ENCODE measurements at regions not wholly inside any gene's neighbourhood (a gene's known extent, or its start where the extent isn't known, plus 50 kb on each side); places are given as distances from the start of the nearest gene placed in this dataset.

GRCh38 chr10:45199205-45199740 is 116.1 kb downstream of the OR13A1 start:
- Histone ChIP-seq H3K36me3 (ENCODE audit: control insufficient read depth, low read length) (no peaks in the 10 kb centered on the region), H4K20me1 (ENCODE audit: control insufficient read depth, insufficient read depth, low read depth, low read length) (no peaks in the 10 kb centered on the region), H3F3A (ENCODE audit: control insufficient read depth, insufficient read depth) (no peaks in the 10 kb centered on the region), H3K27me3 (ENCODE audit: control insufficient read depth, low read length) (0 out of 2 replicates have a peak, but pooled peaks cover 3% of the 10 kb centered on the region), H3K9me2 (replicated peaks; ENCODE audit: control insufficient read depth, low read length) (no peaks in the 10 kb centered on the region), H3K4me2 (ENCODE audit: low read length) (no peak overlapping the region), H3K27ac (ENCODE audit: low read depth, low read length) (no peak overlapping the region), H3K79me2 (ENCODE audit: control insufficient read depth, low read length) (no peaks in the 10 kb centered on the region), H3K4me1 (ENCODE audit: control insufficient read depth, low read length) (no peaks in the 10 kb centered on the region), H3K4me3 (ENCODE audit: low read length) (no peak overlapping the region), H3K9me3 (ENCODE audit: control insufficient read depth, insufficient read depth, low read length) (no peaks in the 10 kb centered on the region)
- no peak for TF ChIP-seq EZH2phosphoT487 (IDR thresholded peaks at IDR 0.05; ENCODE audit: borderline replicate concordance, low read length)
- no peak for TF ChIP-seq CTCF (IDR thresholded peaks at IDR 0.05; ENCODE audit: low read depth, low read length, poor library complexity, severe bottlenecking)

- Histone ChIP-seq H3K4me1 (ENCODE audit: control insufficient read depth, low read length) (no peaks in the 10 kb centered on the region), H3F3A (ENCODE audit: control insufficient read depth, insufficient read depth) (no peaks in the 10 kb centered on the region), H3K9me2 (replicated peaks; ENCODE audit: control insufficient read depth, low read length) (no peaks in the 10 kb centered on the region), H3K9me3 (ENCODE audit: control insufficient read depth, insufficient read depth, low read length) (no peaks in the 10 kb centered on the region), H3K4me2 (ENCODE audit: low read length) (no peak overlapping the region), H3K36me3 (ENCODE audit: control insufficient read depth, low read length) (no peaks in the 10 kb centered on the region), H4K20me1 (ENCODE audit: control insufficient read depth, insufficient read depth, low read depth, low read length) (no peaks in the 10 kb centered on the region), H3K27ac (ENCODE audit: low read depth, low read length) (no peak overlapping the region), H3K4me3 (ENCODE audit: low read length) (no peak overlapping the region), H3K79me2 (ENCODE audit: control insufficient read depth, low read length) (no peaks in the 10 kb centered on the region), H3K27me3 (ENCODE audit: control insufficient read depth, low read length) (0 out of 2 replicates have a peak, but pooled peaks cover under 1% of the 10 kb centered on the region)
- TF ChIP-seq EZH2phosphoT487 (IDR thresholded peaks at IDR 0.05; ENCODE audit: borderline replicate concordance, low read length) (no peak), CTCF (IDR thresholded peaks at IDR 0.05; ENCODE audit: low read depth, low read length, poor library complexity, severe bottlenecking) (no peak)
These were observed 114.1 kb downstream of the OR13A1 start for GRCh38 chr10:45201271-45201670.

GRCh38 chr10:45202242-45202641 is 113.2 kb downstream of the OR13A1 start:
- H3K27me3 ChIP-seq (ENCODE audit: control insufficient read depth, low read length): no peaks in the 10 kb centered on the region
- H3K9me3 ChIP-seq (ENCODE audit: control insufficient read depth, insufficient read depth, low read length): no peaks in the 10 kb centered on the region
- no peak overlapping the region for H3K4me2 ChIP-seq (ENCODE audit: low read length)
- H3K36me3 ChIP-seq (ENCODE audit: control insufficient read depth, low read length): no peaks in the 10 kb centered on the region
- no peaks in the 10 kb centered on the region for H3K79me2 ChIP-seq (ENCODE audit: control insufficient read depth, low read length)
- H3K4me3 ChIP-seq (ENCODE audit: low read length): no peak overlapping the region
- no peaks in the 10 kb centered on the region for H3F3A ChIP-seq (ENCODE audit: control insufficient read depth, insufficient read depth)
- no peak overlapping the region for H3K27ac ChIP-seq (ENCODE audit: low read depth, low read length)
- TF ChIP-seq CTCF (IDR thresholded peaks at IDR 0.05; ENCODE audit: low read depth, low read length, poor library complexity, severe bottlenecking) (no peak), EZH2phosphoT487 (IDR thresholded peaks at IDR 0.05; ENCODE audit: borderline replicate concordance, low read length) (no peak)
- H3K4me1 ChIP-seq (ENCODE audit: control insufficient read depth, low read length): no peaks in the 10 kb centered on the region
- no peaks in the 10 kb centered on the region for H3K9me2 ChIP-seq (replicated peaks; ENCODE audit: control insufficient read depth, low read length)
- no peaks in the 10 kb centered on the region for H4K20me1 ChIP-seq (ENCODE audit: control insufficient read depth, insufficient read depth, low read depth, low read length)
